ENCODE measurements at regions not wholly inside any gene's neighbourhood (a gene's known extent, or its start where the extent isn't known, plus 50 kb on each side); places are given as distances from the start of the nearest gene placed in this dataset.

DNA sequence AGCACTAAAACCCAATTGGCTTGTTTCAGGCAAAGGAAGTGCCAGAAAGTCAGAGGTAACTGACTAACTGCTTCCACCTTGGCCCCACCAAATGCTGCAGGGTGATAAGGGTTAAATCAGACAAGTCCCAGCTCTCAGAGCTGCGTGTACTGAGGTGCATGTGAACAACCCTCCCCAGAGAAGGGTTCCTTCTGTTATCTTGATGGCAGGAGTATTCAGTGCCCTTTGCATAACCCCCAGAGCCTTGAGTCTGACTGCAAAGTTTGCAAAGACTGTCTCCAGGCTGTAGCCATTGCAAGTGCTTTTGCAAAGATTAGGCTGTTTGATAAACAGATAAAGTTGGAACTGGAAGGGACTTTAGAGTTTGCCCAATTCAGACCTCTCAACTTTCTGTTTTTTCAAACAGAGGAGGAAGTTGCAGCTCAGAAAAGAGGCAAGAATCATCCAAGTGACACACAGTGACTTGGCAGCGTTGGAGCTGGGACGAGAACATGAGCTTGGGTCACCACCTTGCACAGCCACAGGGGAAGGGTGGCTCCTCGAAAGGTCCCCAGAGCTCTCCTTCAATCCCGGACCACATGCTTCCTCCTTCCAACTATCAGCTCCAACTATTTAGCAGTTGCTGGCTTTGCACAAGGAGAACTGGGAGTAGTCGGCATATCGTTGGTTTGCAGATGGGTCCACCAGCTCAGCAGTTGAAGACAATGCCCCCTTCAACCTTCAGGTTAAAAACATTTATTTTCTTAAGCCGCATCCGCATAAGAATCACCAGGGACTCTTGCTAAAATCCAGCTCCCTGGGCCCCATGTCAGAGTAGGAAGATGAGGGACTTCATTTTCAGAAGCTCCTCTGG lies 224.8 kb upstream of the HES1 start:
- TF ChIP-seq ASH2L (IDR thresholded peaks at IDR 0.05; ENCODE audit: low read length), result no peak
- no peak for TF ChIP-seq CREB1 (IDR thresholded peaks at IDR 0.05)
- no peak for TF ChIP-seq NANOG (IDR thresholded peaks at IDR 0.05; ENCODE audit: insufficient read depth, low read depth, low read length, poor library complexity, severe bottlenecking)
- TF ChIP-seq, protein P1, sequence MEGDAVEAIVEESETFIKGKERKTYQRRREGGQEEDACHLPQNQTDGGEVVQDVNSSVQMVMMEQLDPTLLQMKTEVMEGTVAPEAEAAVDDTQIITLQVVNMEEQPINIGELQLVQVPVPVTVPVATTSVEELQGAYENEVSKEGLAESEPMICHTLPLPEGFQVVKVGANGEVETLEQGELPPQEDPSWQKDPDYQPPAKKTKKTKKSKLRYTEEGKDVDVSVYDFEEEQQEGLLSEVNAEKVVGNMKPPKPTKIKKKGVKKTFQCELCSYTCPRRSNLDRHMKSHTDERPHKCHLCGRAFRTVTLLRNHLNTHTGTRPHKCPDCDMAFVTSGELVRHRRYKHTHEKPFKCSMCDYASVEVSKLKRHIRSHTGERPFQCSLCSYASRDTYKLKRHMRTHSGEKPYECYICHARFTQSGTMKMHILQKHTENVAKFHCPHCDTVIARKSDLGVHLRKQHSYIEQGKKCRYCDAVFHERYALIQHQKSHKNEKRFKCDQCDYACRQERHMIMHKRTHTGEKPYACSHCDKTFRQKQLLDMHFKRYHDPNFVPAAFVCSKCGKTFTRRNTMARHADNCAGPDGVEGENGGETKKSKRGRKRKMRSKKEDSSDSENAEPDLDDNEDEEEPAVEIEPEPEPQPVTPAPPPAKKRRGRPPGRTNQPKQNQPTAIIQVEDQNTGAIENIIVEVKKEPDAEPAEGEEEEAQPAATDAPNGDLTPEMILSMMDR (IDR thresholded peaks at IDR 0.05; ENCODE audit: control extremely low read depth in 1 of 3, insufficient read depth in 1 of 3, low read depth in 1 of 3, low read length in 3 of 3), result no peak

Measured in H1 (cell line).